ENCODE measurements at regions not wholly inside any gene's neighbourhood (a gene's known extent, or its start where the extent isn't known, plus 50 kb on each side); places are given as distances from the start of the nearest gene placed in this dataset.

DNA sequence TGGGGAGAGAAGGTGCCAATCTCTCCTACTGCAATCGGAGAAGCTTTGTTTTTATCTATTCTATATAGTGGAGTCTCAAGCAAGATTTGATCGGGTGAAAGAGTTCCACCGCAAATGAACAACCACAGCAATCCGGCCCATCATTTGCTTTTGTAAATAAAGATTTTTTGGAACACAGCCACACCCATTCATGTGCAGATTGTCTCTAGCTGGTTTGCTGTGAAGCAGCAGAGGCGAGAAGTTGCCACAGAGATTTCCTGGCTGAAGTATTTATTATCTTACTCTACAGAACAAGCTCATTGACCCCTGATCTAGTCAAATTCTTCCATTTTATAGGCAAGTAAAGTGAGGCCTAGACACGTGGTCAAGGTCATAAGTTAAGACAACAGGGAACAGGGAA is 195.5 kb upstream of the TNRC6C start:
- no peak for DNase-seq

DNA sequence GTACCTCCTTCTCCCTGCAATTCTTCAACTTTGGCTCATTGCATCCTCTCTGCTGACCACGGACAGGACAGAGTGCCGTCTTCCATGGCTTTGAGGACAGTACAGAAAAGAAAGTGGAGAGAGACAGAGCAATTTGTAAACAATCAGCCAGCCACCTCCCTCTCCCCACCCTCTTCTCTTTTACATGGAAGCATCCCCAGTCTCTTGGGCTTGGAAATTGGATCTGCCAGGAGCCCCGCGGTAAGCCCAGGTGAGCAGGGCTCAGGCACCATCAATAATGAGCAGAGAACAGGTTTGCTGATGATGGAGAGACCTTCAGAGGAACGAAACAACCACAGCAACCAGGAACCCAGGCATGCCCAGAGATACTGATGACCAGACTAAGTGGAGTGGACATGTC is 194.9 kb upstream of the TNRC6C start:
- DNase-seq, result no peak

DNA sequence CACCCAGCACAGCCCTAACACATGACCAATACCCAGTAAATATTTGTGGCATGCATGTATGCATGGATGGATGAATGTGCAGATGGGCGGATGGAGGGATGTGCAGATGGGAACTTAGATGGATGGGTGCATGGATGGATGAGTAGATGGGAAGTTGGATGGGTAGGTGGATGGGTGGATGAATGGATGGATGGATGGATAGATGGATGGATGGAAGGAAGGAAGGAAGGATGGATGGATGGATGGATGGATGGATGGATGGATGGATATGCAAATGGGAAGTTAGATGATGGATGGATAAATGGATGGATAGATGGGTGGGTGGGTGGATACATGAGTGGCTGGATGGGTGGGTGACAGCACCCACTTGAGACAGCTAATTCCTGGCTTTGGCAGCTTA is 193.2 kb upstream of the TNRC6C start:
- DNase-seq, result no peak

DNA sequence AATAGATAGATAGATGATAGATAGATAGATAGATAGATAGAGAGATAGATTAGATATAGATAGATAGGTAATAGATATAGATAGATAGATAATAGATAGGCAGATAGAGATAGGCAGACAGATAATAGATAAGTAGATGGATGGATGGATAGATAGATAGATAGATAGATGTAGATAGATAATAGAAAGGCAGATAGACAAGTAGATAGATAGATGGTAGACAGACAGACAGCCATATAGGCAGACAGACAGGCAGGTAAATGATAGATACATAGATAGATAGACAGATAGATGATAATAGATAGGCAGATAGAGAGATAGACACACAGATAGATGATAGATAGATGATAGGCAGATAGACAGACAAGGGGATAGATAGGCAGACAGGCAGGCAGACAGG is 191.4 kb upstream of the TNRC6C start:
- DNase-seq, result no peak

DNA sequence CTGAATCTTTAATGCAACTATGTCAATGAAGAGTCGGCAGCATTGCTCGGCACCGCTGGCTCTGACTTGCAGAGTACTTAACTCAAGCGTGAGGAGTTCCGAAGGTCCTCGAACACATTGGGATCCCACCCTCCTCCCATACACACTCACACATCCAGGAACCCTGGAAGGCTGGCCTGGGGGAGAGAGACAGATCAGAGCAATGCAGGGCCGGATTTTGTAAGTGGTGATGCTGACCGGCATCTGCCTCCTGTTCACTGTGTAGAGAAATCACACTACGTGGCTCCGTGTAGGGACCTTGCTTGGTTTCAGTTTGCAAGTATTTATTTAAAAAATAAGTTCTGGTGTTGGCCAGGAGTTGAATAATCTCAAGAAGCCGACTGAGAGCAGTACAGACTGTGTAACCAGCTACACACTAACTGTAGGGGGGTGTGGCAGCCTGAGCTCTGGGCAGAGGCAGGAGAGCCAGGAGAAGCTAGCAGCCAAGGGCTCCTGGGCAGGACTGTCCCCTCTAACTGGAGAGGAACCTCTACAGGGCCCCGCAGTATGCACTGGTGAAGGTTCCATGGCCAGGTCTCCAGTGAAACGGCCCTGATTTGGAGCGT is 190.2 kb upstream of the TNRC6C start:
- no peak for DNase-seq

DNA sequence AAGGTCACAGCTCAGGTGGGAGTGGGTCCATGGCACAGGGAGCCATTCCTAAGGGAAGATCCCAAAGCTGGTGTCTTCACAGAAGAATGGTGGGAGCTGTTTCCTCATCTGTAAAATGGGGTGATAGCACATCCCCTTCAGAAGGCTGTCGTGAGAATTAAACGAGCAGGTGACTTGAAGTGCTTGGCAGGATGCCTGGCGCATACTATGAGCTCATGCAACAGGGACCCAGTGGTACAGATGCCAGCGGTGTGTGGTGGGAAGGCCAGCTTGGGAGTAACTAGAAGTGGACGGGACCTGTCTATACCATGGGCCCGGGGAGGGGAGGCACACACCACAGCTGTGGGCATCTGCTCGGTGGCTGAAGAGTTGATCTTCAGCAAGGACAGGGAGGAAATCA is 189.3 kb upstream of the TNRC6C start:
- DNase-seq, result no peak

DNA sequence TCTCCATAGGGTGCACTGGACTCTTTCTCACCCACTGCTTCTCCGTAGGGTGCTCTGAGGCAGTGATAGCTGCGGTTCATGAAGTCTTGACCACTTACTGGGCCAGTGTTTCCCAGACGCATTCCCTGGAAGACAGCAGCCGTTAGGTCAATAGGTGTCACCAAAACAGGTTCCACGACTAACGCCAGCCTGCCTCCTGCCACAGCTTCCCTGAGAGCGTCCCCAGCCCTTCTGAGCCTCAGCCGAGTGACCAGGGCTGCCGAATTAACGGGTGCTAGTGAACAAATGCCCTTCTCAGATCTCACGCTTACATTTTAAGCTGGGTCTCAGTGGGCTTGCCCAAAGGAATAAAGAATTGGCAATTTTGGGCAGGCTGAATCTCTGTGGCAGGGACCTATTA is 188.7 kb upstream of the TNRC6C start:
- no peak for DNase-seq

DNA sequence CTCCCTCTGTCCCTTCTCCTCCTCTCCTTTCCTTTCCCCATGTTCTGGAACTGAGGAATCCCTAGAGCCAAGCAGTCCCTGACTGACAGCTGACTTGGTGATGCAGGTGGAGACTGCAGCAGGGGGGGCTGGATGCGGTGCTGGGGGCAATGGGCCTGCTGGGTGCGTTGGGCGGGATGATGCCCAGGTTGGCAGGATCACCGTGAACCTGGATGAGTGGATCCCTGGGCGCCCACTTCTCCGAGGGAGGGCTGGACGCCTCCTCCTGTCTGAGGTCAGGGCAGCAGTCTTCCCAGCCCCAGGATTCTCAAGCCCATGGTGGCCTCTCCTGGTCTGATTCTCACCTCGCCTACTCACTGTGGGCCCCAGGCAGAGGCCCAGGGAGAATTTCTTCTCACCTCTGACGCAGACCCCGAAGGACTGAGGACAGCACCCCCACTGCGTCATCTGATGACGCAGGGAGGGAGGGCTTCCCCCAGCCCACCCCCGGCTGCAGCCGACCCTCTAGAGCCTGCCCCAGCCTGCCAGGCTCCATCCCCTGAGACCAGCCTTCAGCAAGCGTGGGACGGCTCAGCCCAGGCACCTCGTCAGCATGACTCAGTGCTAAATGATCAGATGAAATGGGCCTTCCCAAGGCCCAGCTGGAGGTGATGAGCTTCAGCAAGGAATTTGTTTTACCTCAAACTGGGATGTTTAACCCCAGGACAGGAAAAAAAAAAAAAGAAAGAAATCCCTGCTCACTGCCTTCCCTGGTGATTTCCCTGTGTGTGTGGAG is 188.0 kb upstream of the TNRC6C start:
- DNase-seq, result no peak

DNA sequence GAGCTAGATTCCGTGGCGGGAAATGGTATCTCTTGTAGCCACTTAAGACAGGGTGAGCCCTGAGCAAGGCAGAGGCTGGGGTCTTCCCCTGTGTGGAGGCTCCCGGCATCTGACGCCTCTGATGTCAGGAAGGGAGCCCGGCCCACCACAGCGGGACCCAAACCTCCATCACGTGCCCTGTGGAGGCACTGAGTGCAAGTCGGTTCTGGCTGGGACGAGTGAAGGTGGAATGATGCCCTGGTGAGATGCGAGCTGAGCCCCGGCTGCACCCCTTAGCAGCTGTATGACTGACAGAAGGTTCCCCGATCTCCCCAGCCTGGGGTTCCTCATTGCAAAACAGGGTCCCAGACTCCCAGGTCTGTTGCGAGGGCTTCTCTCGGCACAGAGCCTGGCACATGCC is 187.4 kb upstream of the TNRC6C start:
- no peak for DNase-seq

DNA sequence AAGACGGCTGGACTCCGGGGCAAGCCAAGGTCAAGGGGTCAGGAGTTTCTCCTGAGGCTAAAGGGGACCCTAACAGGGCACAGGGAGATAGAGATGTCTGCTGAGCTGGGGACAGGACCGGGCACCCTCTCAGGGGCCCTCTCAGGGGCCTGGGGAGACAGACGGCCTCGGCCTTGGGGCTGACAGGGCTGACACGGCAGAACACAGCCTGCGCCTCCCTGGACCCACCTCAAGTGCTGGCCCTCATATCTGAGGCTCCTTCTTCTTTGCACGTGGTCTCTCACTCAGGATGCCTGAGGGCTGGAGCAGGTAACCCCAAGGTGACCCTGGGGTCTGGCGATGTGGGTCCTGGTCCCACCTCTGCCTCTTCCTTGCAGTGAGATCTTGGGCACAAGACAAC is 186.9 kb upstream of the TNRC6C start:
- no peak for DNase-seq

DNA sequence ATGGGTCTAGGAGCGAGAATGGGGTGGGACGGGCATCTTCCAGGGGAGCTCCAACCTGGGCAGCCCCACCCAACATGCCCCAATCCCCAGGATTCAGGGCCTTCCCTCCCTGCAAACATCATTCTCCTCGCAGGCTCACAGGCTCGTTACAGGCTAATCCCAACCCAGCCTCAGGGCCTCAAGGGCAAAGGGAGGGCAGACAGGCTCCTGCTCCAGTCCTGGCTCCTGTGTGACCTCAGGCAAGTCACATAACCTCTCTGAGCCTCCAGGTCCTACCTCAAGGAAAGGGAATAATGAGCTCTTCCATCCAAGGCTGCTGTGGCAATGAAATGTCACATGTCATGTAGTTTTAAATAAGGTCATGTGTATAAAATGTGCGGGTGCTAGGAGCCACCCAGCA is 186.5 kb upstream of the TNRC6C start:
- no peak for DNase-seq

DNA sequence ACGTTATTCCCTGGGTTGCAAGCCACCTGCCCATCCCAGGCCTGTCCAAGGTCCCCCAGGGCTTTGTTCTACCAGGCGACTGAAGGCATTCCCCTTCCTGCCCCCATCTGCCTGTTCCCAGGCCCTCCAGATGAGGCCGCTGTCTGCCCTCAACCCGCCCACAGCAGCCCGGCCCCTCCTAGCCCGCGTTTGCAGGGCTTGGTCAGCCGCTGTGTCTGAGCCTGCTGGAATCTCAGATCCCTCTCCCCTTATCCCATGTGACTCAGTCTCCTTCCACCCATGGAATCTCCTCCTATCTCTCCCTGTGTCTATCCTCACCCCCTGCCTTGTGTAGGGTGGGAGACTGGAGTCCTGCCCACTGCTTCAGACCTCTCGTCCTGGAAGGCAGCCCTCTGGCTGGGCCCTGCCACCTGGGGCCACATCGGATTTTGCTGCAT is 186.0 kb upstream of the TNRC6C start:
- DNase-seq, result peak; percentile 68 to 71

DNA sequence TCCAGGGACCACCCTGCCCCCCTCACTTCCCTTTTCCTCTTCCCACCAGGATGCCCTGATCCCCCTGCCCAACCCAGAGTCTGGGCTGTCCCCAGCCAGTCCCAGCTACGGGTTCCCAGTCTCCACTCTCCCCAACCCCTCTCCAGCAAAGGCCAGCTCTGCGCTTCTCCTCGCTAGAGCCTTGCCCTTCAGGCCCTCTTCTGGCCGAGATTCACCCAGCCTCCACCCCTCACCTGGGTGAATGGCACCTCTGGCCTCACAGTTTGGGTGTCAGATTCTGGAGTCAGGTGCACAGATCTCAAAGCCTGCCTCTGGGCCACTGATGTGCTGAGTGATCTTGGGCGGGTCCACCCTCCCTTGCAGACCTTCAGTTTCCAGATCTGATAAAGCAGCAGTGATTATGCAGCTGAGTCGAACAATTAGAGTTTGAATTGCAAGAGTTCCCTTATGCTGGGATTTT is 185.6 kb upstream of the TNRC6C start:
- no peak for DNase-seq

DNA sequence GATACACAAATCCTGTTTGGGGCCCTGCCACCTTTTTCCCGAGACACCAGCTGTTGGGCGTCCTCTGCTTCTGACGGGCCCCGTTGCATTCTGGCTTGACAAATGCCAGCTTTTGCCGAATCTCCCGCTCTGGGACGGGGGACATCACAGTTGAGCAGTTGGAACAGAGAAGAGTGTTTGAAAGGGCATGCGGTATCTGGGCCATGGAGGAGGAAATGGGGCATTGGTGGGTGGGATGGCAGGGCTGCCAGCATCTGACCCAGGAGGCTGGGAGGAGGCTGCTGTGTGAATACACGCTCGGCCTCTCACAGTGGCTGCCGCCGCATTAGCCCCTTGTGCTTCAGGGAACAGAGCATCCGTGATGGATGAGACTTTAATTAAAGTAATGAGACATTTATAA is 184.3 kb upstream of the TNRC6C start:
- DNase-seq, result no peak

DNA sequence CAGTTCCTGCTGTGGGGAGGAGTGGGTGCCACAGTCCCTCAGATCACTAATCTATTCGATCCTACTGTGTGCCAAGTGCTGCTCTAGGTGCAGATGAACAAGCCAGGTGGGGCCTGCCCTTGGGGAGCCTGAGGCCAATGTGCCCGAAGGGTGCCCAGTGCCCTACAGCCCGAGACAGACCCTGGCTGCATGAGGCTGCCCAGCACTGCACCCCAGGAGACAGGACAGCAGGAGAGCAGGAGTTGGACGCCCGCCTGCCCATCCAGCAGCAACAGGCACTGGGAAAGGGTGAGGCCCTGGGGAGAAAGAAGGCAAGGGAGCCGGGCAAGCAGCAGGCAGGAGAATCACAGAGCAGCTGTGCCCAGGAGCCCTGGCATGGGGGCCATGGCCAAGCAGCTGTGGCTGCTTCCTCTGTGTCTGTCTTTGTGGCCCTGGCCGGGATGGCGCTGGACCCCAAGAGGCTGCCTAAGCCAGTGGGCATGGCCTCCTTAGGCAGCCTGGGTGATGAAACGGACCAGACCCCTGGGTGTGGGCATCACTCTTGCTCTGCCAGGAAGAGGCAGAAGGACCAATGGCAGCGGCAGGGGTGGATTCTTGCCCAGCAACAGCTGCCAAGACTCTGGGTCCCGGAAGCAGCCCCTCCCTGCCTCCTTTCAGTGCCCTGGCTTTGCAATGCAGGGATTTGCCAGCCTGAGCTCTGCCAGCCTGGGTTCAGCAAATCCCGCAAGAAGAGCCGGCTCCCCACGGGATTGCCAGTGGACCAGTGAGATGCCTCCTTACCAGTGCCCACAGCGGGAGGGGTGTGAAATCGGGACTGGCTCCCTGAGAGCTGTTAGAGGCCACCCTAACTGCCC is 179.6 kb upstream of the TNRC6C start:
- DNase-seq, result no peak

DNA sequence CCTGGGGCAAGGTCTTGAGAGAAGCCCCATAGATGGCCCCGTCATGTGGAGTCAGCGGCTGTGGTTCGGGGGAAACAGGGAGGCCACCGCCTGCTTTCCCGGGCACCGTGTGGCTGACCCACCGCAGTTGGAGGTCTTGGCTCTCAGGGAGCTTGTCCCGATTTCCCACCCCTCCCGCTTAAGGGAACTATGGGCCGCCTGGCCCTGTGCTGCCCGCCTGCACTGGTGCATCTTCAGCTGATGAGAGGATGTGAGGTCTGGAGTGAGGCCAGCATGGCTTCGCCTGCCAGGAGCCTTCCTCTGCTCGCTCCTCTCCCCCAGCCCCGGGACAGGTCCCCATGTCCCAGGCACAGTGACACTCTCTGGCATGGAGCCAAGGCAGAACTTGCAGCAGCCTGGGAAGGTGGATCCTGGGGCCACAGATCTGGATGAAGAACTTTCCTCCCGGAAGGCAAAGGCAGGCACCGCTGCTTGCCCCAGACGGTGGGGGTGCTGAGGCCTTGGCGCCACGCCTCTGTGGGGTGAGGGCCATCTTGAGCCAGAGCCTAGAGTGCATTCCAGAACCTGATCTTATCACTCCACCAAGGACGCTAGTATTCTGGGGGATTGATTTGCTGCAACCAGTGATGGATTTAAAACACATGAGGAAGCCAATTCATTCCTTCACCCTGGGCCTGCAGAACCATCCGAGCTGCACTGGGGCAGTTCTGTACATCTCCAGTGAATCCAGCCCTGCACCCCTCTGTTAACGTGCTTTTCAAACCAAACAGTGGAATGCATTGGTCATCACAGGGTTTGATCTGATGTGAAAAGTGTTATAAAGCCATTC is 178.6 kb upstream of the TNRC6C start:
- no peak for DNase-seq

DNA sequence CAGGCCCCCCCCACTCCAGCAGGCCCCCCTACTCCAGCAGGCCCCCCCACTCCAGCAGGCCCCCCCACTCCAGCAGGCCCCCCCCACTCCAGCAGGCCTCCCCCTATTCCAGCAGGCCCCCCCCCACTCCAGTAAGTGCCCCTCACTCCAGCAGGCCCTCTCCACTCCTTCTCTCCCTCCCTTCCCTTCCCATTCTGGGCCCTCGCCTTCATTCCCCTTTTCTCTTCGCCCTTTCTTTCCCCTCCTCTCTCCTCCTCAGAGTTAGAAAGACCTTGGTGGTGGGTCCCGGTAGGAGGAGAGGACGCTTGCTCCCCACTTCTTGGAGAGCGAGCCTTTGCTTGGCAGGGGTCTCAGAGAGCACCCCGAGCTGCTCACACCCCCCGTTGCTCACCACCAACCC is 177.0 kb upstream of the TNRC6C start:
- no peak for DNase-seq

DNA sequence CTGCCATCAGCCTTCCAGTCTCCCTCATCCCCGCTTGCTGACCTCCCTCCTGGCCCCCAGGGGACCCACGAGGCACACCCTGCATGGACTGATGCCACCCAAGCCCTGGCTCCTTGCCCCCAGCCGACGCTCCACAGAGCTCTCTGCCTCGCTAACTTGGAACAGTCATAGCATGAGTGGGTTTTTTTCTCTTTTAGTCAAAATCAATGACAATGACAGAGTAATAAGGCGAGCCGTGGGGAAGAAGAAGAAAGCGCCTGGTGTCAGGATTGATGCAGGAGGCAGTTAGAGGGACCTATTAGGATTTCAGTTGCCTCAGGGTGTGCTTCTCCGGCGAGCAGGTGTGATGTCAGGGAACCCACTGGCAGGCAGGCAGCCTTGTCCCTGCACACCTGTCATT is 176.3 kb upstream of the TNRC6C start:
- no peak for DNase-seq

DNA sequence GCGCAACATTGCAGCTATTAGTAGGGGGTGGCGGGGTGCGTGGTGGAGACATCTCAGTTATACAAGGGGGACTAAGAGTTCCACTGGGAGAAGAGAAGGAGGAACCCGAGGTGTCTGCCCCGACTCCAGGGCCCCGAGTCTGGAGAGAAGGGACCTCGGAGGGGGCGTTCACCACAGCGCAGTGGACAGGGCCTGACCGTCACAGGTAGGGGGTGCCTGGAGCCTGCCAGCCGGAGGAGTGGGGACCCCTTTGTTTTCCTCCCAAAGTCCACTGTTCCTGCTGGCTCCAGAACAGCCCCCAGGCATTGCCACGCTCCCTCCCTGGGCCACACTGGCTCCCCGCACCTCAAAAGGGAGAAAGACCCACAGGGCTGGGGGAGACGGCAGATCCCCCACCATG is 175.9 kb upstream of the TNRC6C start:
- DNase-seq, result no peak

DNA sequence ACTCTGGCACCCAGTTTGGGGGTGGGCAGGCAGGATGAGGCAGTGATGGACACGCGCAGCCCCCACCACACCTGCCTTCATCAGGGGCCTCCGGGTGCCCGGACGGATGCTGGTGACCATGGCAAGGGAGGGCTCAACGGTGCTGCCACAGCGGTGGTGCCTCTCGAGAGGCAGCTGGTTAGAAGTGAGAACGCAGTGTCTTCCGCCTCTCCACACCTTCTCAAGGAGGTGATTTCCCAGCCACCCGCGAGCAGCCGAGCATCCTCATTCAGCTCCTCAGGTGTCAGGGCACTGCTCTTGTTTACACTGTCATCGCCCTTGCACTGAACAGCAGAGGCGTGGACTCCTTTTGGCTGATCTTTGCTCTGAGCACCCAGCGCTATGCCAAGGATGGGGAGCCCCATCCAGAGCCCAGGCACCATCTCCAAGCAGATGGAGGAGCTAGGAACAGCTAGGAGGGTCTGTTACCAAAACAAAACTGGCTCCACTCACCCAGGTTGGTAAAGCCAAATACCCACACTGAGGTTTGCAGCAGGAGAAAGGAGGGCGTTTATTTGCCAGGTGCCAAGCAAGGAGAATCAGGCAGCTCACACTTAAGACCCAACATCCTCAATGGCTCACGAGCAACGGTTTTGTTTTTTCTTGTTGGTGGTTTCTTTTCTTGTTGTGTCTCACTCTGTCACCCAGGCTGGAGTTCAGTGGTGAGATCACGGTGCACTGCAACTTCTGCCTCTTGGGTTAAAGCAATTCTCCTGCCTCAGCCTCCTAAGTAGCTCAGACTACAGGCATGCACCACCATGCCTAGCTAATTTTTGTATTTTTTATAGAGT is 174.3 kb upstream of the TNRC6C start:
- peak; percentile 56 to 59 for DNase-seq

DNA sequence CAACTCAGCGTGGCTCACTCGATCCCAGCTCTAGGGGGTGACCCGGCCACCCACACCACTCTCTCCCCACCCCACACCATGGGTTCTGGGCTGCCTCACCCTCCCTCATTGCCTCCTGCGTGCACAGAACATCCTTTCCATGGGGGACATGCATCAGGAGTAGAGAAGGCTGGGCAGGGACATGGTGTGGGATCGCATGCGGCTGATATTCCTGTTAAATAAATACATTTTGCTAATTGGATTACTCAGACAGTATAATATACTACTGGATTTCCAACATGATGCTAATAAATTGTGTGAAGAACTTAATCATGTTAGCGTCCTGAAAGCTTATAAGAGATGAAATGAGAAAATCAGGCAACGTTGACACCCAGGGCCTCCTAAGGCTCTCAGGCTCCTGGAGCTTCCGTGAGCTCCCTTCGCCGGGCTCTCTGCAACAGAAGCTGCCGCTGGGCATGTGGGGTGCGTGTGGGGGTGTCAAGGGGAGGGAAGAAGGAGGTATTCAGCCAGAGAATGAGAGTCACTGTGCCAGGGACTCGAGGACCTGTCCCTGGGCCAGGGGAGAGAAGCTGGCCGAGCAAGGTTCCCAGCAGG is 173.1 kb upstream of the TNRC6C start:
- DNase-seq, result no peak

DNA sequence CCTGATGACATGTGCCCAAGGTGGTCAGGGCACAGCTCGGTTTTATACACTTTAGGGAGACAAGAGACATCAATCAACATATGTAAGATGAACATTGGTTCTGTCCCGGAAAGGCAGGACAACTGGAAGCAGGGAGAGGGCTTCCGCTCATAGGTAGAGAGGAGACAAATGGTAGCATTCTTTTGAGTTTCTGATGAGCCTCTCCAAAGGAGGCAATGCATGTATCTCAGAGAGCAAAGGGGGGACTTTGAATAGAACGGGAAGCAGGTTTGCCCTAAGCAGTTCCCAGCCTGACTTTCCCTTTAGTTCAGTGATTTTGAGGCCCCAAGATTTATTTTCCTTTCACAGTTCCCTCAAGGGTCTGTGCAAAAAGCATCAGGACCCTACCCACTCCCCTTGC is 172.4 kb upstream of the TNRC6C start:
- DNase-seq, result no peak

All from stimulated activated CD4-positive, alpha-beta T cell treated with anti-CD3 and anti-CD28 coated beads, Interleukin-2, amount 100 ng/mL, for 24 hours (primary cell).